ENCODE measurements at regions not wholly inside any gene's neighbourhood (a gene's known extent, or its start where the extent isn't known, plus 50 kb on each side); places are given as distances from the start of the nearest gene placed in this dataset.

GRCh38 chr11:69216647-69217051 lies 60.9 kb downstream of the SMIM38 start:
- TF ChIP-seq CTCF (conservative IDR thresholded peaks at IDR 0.05) (no peak), ZFX (IDR thresholded peaks at IDR 0.05) (no peak)

Data from C4-2B (cell line).